ENCODE measurements at regions not wholly inside any gene's neighbourhood (a gene's known extent, or its start where the extent isn't known, plus 50 kb on each side); places are given as distances from the start of the nearest gene placed in this dataset.

- H3K27me3 ChIP-seq, result no peaks in the 10 kb centered on the region
- H3K4me1 ChIP-seq, result no peaks in the 10 kb centered on the region
- H3K4me3 ChIP-seq, result no peak overlapping the region
- no peak for TF ChIP-seq CTCF (IDR thresholded peaks at IDR 0.05)
- DNase-seq (ENCODE audit: low spot score), result no peak
- H3K36me3 ChIP-seq, result no peaks in the 10 kb centered on the region
- H3K27ac ChIP-seq, result no peak overlapping the region
- H3K9me3 ChIP-seq, result no peaks in the 10 kb centered on the region
Observed at GRCh38 chr3:72580900-72581299, 267.3 kb downstream of the SHQ1 start.

GRCh38 chr3:72580246-72580756, 267.9 kb downstream of the SHQ1 start:
- no peak for DNase-seq (ENCODE audit: low spot score)
- Histone ChIP-seq H3K9me3 (no peaks in the 10 kb centered on the region), H3K4me1 (no peaks in the 10 kb centered on the region), H3K27me3 (no peaks in the 10 kb centered on the region), H3K4me3 (no peak overlapping the region), H3K36me3 (no peaks in the 10 kb centered on the region), H3K27ac (no peak overlapping the region)
- no peak for TF ChIP-seq CTCF (IDR thresholded peaks at IDR 0.05)

GRCh38 chr3:72579581-72580245, 268.5 kb downstream of the SHQ1 start:
- H3K36me3 ChIP-seq, result no peaks in the 10 kb centered on the region
- TF ChIP-seq CTCF (IDR thresholded peaks at IDR 0.05), result no peak
- H3K27me3 ChIP-seq, result no peaks in the 10 kb centered on the region
- H3K27ac ChIP-seq, result no peak overlapping the region
- no peak for DNase-seq (ENCODE audit: low spot score)
- H3K4me3 ChIP-seq, result no peak overlapping the region
- no peaks in the 10 kb centered on the region for H3K4me1 ChIP-seq
- H3K9me3 ChIP-seq, result no peaks in the 10 kb centered on the region

- DNase-seq (ENCODE audit: low spot score), result no peak
- TF ChIP-seq CTCF (IDR thresholded peaks at IDR 0.05), result no peak
- no peaks in the 10 kb centered on the region for H3K27me3 ChIP-seq
Observed at GRCh38 chr3:72579191-72579580, 269.1 kb downstream of the SHQ1 start.

GRCh38 chr3:72577190-72577589, 271.1 kb downstream of the SHQ1 start:
- no peak overlapping the region for H3K4me3 ChIP-seq
- no peaks in the 10 kb centered on the region for H3K9me3 ChIP-seq
- H3K27me3 ChIP-seq, result no peaks in the 10 kb centered on the region
- H3K36me3 ChIP-seq, result no peaks in the 10 kb centered on the region
- no peak overlapping the region for H3K27ac ChIP-seq
- no peak for DNase-seq (ENCODE audit: low spot score)
- H3K4me1 ChIP-seq, result no peaks in the 10 kb centered on the region
- no peak for TF ChIP-seq CTCF (IDR thresholded peaks at IDR 0.05)

More at GRCh38 chr3:72579191-72579580, 269.1 kb downstream of the SHQ1 start:
- Histone ChIP-seq H3K9me3 (no peaks in the 10 kb centered on the region), H3K4me1 (no peaks in the 10 kb centered on the region), H3K4me3 (no peak overlapping the region), H3K36me3 (no peaks in the 10 kb centered on the region), H3K27ac (no peak overlapping the region)

- peaks cover 0 to 2% of the 10 kb centered on the region in 2 donors for H3K27me3 ChIP-seq
- no peaks in the 10 kb centered on the region for H3K36me3 ChIP-seq
- no peaks in the 10 kb centered on the region for H3K9me3 ChIP-seq
- TF ChIP-seq CTCF (IDR thresholded peaks at IDR 0.05), result no peak
- no peak overlapping the region for H3K27ac ChIP-seq
- no peaks in the 10 kb centered on the region for H3K4me1 ChIP-seq
- no peak for DNase-seq (ENCODE audit: low spot score)
- no peak overlapping the region for H3K4me3 ChIP-seq
Observed at GRCh38 chr3:72576563-72576962, 271.7 kb downstream of the SHQ1 start.

Data from right atrium auricular region (tissue), 2 donors.